Cardiac fibroblast (primary cell): ENCODE measurements at regions not wholly inside any gene's neighbourhood (a gene's known extent, or its start where the extent isn't known, plus 50 kb on each side); places are given as distances from the start of the nearest gene placed in this dataset.

Experiments used
- DNase-seq, 2 donors: peaks; one replicate each; pipeline versions ENCODE4 v3.0.0 to v3.0.0-alpha.2; 2010; ENCODE audit warnings: low read depth in 2 of 2
- H3K4me3 ChIP-seq, 2 donors: replicated peaks in 1 of 2; 1 replicate in 1 of 2; 2 replicates in 1 of 2; pipeline ENCODE4 v1.5.1; 2011; ENCODE audit warnings: low read depth in 2 of 2, low read length in 2 of 2, mild to moderate bottlenecking in 2 of 2, moderate library complexity in 1 of 2
- CTCF ChIP-seq: IDR thresholded peaks from one replicate; pipeline ENCODE4 v1.5.1; 2011; ENCODE audit warnings: low read depth, mild to moderate bottlenecking, low read length, inconsistent platforms

- no peak for DNase-seq
- no peak overlapping the region for H3K4me3 ChIP-seq
- no peak for TF ChIP-seq CTCF
These were observed 54.9 kb downstream of the NKX2-1 start for GRCh38 chr14:36465178-36465577.

GRCh38 chr14:36462890-36463289 lies 57.1 kb downstream of the NKX2-1 start:
- DNase-seq: no peak
- TF ChIP-seq CTCF: no peak
- no peak overlapping the region for H3K4me3 ChIP-seq

- DNase-seq: no peak
- TF ChIP-seq CTCF: no peak
- H3K4me3 ChIP-seq: no peak overlapping the region
These were observed 64.8 kb downstream of the NKX2-1 start for GRCh38 chr14:36455241-36455627.

GRCh38 chr14:36454599-36455240 lies 65.3 kb downstream of the NKX2-1 start:
- DNase-seq: no peak
- H3K4me3 ChIP-seq: no peak overlapping the region
- no peak for TF ChIP-seq CTCF

GRCh38 chr14:36452860-36453259 lies 67.2 kb downstream of the NKX2-1 start:
- H3K4me3 ChIP-seq: no peak overlapping the region

GRCh38 chr14:36451310-36452065 lies 68.5 kb downstream of the NKX2-1 start:
- no peak for TF ChIP-seq CTCF
- DNase-seq: no peak
- no peak overlapping the region for H3K4me3 ChIP-seq

More at GRCh38 chr14:36452860-36453259, 67.2 kb downstream of the NKX2-1 start:
- DNase-seq: no peak
- TF ChIP-seq CTCF: no peak
